ENCODE measurements at regions not wholly inside any gene's neighbourhood (a gene's known extent, or its start where the extent isn't known, plus 50 kb on each side); places are given as distances from the start of the nearest gene placed in this dataset.
A peak's percentile ranks its signal among the peaks of the same experiment; 100 is the strongest.

- no peaks in the 10 kb centered on the region for H3K9me3 ChIP-seq
- no peaks in the 10 kb centered on the region for H3K27me3 ChIP-seq
- no peak overlapping the region for H3K27ac ChIP-seq
- DNase-seq, result no peak
- ATAC-seq (ENCODE audit: low FRiP score in 2 of 2), result no peak
- H3K36me3 ChIP-seq, result no peaks in the 10 kb centered on the region
- 91% methylated on average over 3 of the region's 3 CpGs for WGBS, 2 donors
- no peak for TF ChIP-seq EP300 (IDR thresholded peaks at IDR 0.05)
- no peak for TF ChIP-seq POLR2A (IDR thresholded peaks at IDR 0.05)
- TF ChIP-seq, protein P1, sequence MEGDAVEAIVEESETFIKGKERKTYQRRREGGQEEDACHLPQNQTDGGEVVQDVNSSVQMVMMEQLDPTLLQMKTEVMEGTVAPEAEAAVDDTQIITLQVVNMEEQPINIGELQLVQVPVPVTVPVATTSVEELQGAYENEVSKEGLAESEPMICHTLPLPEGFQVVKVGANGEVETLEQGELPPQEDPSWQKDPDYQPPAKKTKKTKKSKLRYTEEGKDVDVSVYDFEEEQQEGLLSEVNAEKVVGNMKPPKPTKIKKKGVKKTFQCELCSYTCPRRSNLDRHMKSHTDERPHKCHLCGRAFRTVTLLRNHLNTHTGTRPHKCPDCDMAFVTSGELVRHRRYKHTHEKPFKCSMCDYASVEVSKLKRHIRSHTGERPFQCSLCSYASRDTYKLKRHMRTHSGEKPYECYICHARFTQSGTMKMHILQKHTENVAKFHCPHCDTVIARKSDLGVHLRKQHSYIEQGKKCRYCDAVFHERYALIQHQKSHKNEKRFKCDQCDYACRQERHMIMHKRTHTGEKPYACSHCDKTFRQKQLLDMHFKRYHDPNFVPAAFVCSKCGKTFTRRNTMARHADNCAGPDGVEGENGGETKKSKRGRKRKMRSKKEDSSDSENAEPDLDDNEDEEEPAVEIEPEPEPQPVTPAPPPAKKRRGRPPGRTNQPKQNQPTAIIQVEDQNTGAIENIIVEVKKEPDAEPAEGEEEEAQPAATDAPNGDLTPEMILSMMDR (IDR thresholded peaks at IDR 0.05), result no peak
- TF ChIP-seq POLR2AphosphoS5 (IDR thresholded peaks at IDR 0.05), result no peak
- no peak overlapping the region for H3K4me3 ChIP-seq
- H3K4me1 ChIP-seq, result peaks cover 0 to 13% (median 10%) of the 10 kb centered on the region in 4 donors
Measured at GRCh38 chr3:69647081-69647480, 92.2 kb upstream of the MITF start.

DNA sequence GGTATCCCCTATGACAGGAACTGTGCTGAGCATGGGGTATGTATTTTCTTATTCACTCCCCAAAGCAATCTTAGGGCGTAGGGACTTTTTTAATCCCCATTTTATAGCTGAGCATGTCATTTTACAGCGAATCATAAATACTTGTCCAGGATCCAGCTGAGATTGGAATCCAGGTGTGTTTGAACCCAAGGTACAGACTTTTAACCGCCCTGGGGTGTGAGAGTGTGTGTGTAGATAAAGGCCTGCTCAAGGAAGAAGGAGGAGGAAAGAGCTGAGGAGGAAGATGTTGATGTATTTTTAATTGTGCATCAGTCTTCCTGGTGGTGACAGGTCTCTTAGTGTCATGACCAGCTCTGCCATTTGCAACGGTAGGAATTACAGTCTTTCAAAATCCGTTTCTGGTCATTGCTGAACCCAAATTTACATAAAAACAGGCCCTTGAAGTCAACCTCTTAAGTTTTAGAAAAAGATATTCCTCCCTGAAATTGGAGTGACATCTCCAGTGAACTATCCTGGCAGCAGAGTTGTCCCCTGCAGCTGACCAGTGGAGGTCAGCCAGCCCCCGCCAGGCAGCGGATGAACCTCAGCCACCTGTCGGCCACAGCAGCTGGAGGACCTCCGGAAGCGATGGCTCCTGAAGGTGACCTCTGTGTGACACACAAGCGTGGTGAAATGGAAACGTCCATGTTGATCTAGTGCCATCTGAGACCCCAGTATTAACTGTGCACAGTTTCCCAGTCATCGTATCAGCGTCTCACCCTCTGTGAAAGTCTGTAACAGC, 92.8 kb upstream of the MITF start:
- Histone ChIP-seq H3K27me3 (no peaks in the 10 kb centered on the region), H3K27ac (no peak overlapping the region), H3K36me3 (no peaks in the 10 kb centered on the region), H3K4me3 (no peak overlapping the region), H3K4me1 (peaks cover 0 to 13% (median 10%) of the 10 kb centered on the region in 4 donors), H3K9me3 (no peaks in the 10 kb centered on the region)
- peak in 1 of 2 donors; percentile 59 for ATAC-seq (ENCODE audit: low FRiP score in 2 of 2)
- TF ChIP-seq POLR2AphosphoS5 (IDR thresholded peaks at IDR 0.05) (no peak), EP300 (IDR thresholded peaks at IDR 0.05) (no peak), POLR2A (IDR thresholded peaks at IDR 0.05) (no peak)
- TF ChIP-seq, protein P1 (IDR thresholded peaks at IDR 0.05), result no peak
- 86 to 88% methylated on average over 14 of the region's 14 CpGs for whole genome bisulfite sequencing, 2 donors
- DNase-seq, result peak in 1 of 2 donors; percentile 33

- H3K27me3 ChIP-seq, result no peaks in the 10 kb centered on the region
- H3K36me3 ChIP-seq, result no peaks in the 10 kb centered on the region
- ATAC-seq (ENCODE audit: low FRiP score in 2 of 2) (no peak), DNase-seq (no peak)
- H3K4me3 ChIP-seq, result no peak overlapping the region
- no peaks in the 10 kb centered on the region for H3K9me3 ChIP-seq
- 65 to 82% methylated on average over 5 of the region's 5 CpGs for WGBS, 2 donors
- no peak for TF ChIP-seq POLR2AphosphoS5 (IDR thresholded peaks at IDR 0.05)
- no peak for TF ChIP-seq EP300 (IDR thresholded peaks at IDR 0.05)
- TF ChIP-seq, protein P1 (IDR thresholded peaks at IDR 0.05), result no peak
- TF ChIP-seq POLR2A (IDR thresholded peaks at IDR 0.05), result no peak
- H3K27ac ChIP-seq, result no peak overlapping the region
- H3K4me1 ChIP-seq, result no peaks in the 10 kb centered on the region
Measured at GRCh38 chr3:69642606-69643005, 96.7 kb upstream of the MITF start.

GRCh38 chr3:69639851-69640250, 99.4 kb upstream of the MITF start:
- ATAC-seq (ENCODE audit: low FRiP score in 2 of 2), result no peak
- no peak for TF ChIP-seq POLR2AphosphoS5 (IDR thresholded peaks at IDR 0.05)
- 20 to 38% methylated on average over 1 of the region's 1 CpG for WGBS, 2 donors

GRCh38 chr3:69628951-69629350, 110.3 kb upstream of the MITF start:
- no peaks in the 10 kb centered on the region for H3K36me3 ChIP-seq
- peaks cover 0 to 3% (median 0%) of the 10 kb centered on the region in 4 donors for H3K4me1 ChIP-seq
- WGBS, 2 donors, result 21 to 23% methylated on average over 1 of the region's 1 CpG
- H3K27me3 ChIP-seq, result no peaks in the 10 kb centered on the region
- no peak for ATAC-seq (ENCODE audit: low FRiP score in 2 of 2)
- no peak overlapping the region for H3K27ac ChIP-seq
- no peak overlapping the region for H3K4me3 ChIP-seq
- H3K9me3 ChIP-seq, result peaks cover 0 to 4% (median 2%) of the 10 kb centered on the region in 4 donors
- no peak for DNase-seq
- TF ChIP-seq POLR2A (IDR thresholded peaks at IDR 0.05) (no peak), EP300 (IDR thresholded peaks at IDR 0.05) (no peak), POLR2AphosphoS5 (IDR thresholded peaks at IDR 0.05) (no peak)
- TF ChIP-seq, protein P1 (IDR thresholded peaks at IDR 0.05), result no peak

More at GRCh38 chr3:69639851-69640250, 99.4 kb upstream of the MITF start:
- H3K27me3 ChIP-seq, result no peaks in the 10 kb centered on the region
- H3K4me1 ChIP-seq, result no peaks in the 10 kb centered on the region
- H3K9me3 ChIP-seq, result no peaks in the 10 kb centered on the region
- no peak for DNase-seq
- H3K36me3 ChIP-seq, result no peaks in the 10 kb centered on the region
- H3K27ac ChIP-seq, result no peak overlapping the region
- H3K4me3 ChIP-seq, result no peak overlapping the region
